HL-60 (cell line): ENCODE measurements at regions not wholly inside any gene's neighbourhood (a gene's known extent, or its start where the extent isn't known, plus 50 kb on each side); places are given as distances from the start of the nearest gene placed in this dataset.

Experiments
- CTCF ChIP-seq: IDR thresholded peaks from one replicate; pipeline ENCODE4 v1.5.1; 2011; ENCODE audit warnings: low read length, control low read depth, inconsistent platforms; ENCODE audit not compliant: insufficient read depth
- GABPA ChIP-seq: IDR thresholded peaks from 2 replicates; pipeline ENCODE4 v1.6.1; 2012; ENCODE audit warnings: low read depth
- POLR2AphosphoS5 ChIP-seq: IDR thresholded peaks from 2 replicates; pipeline ENCODE4 v1.6.1; 2012; ENCODE audit warnings: low read depth
- TF ChIP-seq, protein P1 (sequence below): IDR thresholded peaks from 2 replicates; pipeline ENCODE4 v1.6.1; 2012; ENCODE audit warnings: low read depth; ENCODE audit not compliant: insufficient replicate concordance

DNA sequence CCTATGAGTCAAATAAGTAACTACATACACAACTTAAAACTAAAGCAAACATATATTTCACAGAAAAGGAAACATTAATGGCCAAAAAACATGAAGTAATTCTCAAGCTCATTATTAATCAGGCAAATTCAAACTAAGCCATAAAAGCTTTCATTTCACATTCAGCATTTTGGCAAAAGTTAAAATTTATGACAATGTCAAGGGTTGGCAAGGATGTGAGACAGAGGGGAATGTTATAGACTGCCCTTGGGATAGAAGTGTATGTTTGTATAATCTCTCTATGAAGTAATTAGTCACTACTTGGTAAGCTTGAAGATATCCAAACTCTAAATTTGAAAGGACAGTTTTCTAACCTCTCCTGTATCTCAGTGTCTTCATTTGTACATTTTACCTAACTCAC lies 539.4 kb downstream of the RIT2 start:
- TF ChIP-seq, protein P1, sequence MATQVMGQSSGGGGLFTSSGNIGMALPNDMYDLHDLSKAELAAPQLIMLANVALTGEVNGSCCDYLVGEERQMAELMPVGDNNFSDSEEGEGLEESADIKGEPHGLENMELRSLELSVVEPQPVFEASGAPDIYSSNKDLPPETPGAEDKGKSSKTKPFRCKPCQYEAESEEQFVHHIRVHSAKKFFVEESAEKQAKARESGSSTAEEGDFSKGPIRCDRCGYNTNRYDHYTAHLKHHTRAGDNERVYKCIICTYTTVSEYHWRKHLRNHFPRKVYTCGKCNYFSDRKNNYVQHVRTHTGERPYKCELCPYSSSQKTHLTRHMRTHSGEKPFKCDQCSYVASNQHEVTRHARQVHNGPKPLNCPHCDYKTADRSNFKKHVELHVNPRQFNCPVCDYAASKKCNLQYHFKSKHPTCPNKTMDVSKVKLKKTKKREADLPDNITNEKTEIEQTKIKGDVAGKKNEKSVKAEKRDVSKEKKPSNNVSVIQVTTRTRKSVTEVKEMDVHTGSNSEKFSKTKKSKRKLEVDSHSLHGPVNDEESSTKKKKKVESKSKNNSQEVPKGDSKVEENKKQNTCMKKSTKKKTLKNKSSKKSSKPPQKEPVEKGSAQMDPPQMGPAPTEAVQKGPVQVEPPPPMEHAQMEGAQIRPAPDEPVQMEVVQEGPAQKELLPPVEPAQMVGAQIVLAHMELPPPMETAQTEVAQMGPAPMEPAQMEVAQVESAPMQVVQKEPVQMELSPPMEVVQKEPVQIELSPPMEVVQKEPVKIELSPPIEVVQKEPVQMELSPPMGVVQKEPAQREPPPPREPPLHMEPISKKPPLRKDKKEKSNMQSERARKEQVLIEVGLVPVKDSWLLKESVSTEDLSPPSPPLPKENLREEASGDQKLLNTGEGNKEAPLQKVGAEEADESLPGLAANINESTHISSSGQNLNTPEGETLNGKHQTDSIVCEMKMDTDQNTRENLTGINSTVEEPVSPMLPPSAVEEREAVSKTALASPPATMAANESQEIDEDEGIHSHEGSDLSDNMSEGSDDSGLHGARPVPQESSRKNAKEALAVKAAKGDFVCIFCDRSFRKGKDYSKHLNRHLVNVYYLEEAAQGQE = no peak
- no peak for TF ChIP-seq CTCF
- TF ChIP-seq POLR2AphosphoS5 = no peak
- no peak for TF ChIP-seq GABPA
